Heart left ventricle (tissue), 16 donors: ENCODE measurements at regions not wholly inside any gene's neighbourhood (a gene's known extent, or its start where the extent isn't known, plus 50 kb on each side); places are given as distances from the start of the nearest gene placed in this dataset.
A peak's percentile ranks its signal among the peaks of the same experiment; 100 is the strongest.

ENCODE experiments used
- ATAC-seq, 4 donors: fragments of 200-7000 bp; cut with Tn5 transposase; one replicate each; pipeline ENCODE4 v1.9.1; 2020 to 2022; ENCODE audit warnings: moderate library complexity in 4 of 4, mild to moderate bottlenecking in 3 of 4, moderate number of reproducible peaks in 1 of 4
- DNase-seq, 5 donors: peaks; one replicate each; pipeline ENCODE4 v3.0.0-alpha.2; 2020
- H3K27ac ChIP-seq, 12 donors: fragments of 200-600 bp; sonication (generic) in 4 of 12; one replicate each; pipeline versions ENCODE4 v1.5.0 to v1.8.0; 2016 to 2022; ENCODE audit warnings: mild to moderate bottlenecking in 2 of 12
- H3K27me3 ChIP-seq, 9 donors: fragments of 200-600 bp; sonication (generic) in 2 of 9; one replicate each; pipeline versions ENCODE4 v1.5.1 to v1.8.0; 2016 to 2022; ENCODE audit warnings: mild to moderate bottlenecking in 3 of 9
- H3K36me3 ChIP-seq, 9 donors: fragments of 200-600 bp; sonication (generic) in 2 of 9; one replicate each; pipeline versions ENCODE4 v1.5.0 to v1.8.0; 2018 to 2022; ENCODE audit warnings: mild to moderate bottlenecking in 2 of 9
- H3K4me1 ChIP-seq, 12 donors: fragments of 200-600 bp; sonication (generic) in 4 of 12; one replicate each; pipeline versions ENCODE4 v1.5.0 to v1.8.0; 2016 to 2022; ENCODE audit warnings: mild to moderate bottlenecking in 3 of 12
- H3K4me3 ChIP-seq, 12 donors: fragments of 200-600 bp; sonication (generic) in 4 of 12; one replicate each; pipeline versions ENCODE4 v1.5.0 to v1.8.0; 2017 to 2022; ENCODE audit warnings: mild to moderate bottlenecking in 9 of 12, moderate library complexity in 4 of 12
- H3K9me3 ChIP-seq, 12 donors: fragments of 200-600 bp; sonication (generic) in 4 of 12; one replicate each; pipeline versions ENCODE4 v1.5.0 to v1.8.0; 2016 to 2022; ENCODE audit warnings: mild to moderate bottlenecking in 1 of 12
- POLR2A ChIP-seq, 2 donors: fragments of 450-650 bp; IDR thresholded peaks; one replicate each; pipeline ENCODE4 v1.6.1; 2017; ENCODE audit warnings: antibody characterized with exemption in 2 of 2, mild to moderate bottlenecking in 2 of 2, moderate library complexity in 2 of 2
- WGBS, 4 donors: extraction: QIAGEN DNeasy Blood & Tissue Kit in 2 of 4; methylation state at CpG; one replicate each; pipeline versions ENCODE4 v1.1.5 to v1.1.7; 2013 to 2018; 5-methylcytosine and 5-hydroxymethylcytosine counted together
- intact Hi-C, 10 donors: fragments of 100-400 bp; cut with DNase I; formaldehyde crosslinking; loops; one replicate each; pipeline versions ENCODE4 v1.11.1 to v1.14.2; 2022
- TF ChIP-seq, protein P1 (sequence below), 12 donors: fragments of 200-600 bp; sonication (generic) in 4 of 12; IDR thresholded peaks; one replicate each; pipeline versions ENCODE4 v1.5.0 to v1.8.0; 2018 to 2022; ENCODE audit warnings: antibody characterized with exemption in 12 of 12, mild to moderate bottlenecking in 5 of 12
- donor health status: ischemic (EF 13 %, LVEDD 7.1; RV severe dilation, severe dysfunction).
- donor health status: healthy with polysubstance abuse.
- donor health status: DM: no; HTN: yes; CAD: no.
- donor health status: DM: no; HTN: no; CAD: no.
- donor health status: ischemic (EF 25% LVEDD 6.9; RV normal size, moderate dysfunction).
- donor health status: ischemic (EF 25% LVEDD 5.7; RV mildly dilated, moderate dysfunction).
- donor health status: healthy.
- donor health status: DM: yes; HTN: yes; CAD: no.
- donor health status: ischemic (EF 35%, LVEDD 5.7; RV mildly dilated, moderate dysfunction).
- donor health status: nonischemic (EF 11% LVEDD 7.7; RV severe dilation, severe dysfunction).
- donor health status: DM: yes; HTN: yes; CAD: no.
- donor health status: PGD.
- donor health status: ischemic (EF 29% LVEDD 5.4; RV normal size, mild dysfunction).
- donor health status: nonischemic (EF 23%, LVEDD 6.1; RV moderate dilation, normal function).

DNA sequence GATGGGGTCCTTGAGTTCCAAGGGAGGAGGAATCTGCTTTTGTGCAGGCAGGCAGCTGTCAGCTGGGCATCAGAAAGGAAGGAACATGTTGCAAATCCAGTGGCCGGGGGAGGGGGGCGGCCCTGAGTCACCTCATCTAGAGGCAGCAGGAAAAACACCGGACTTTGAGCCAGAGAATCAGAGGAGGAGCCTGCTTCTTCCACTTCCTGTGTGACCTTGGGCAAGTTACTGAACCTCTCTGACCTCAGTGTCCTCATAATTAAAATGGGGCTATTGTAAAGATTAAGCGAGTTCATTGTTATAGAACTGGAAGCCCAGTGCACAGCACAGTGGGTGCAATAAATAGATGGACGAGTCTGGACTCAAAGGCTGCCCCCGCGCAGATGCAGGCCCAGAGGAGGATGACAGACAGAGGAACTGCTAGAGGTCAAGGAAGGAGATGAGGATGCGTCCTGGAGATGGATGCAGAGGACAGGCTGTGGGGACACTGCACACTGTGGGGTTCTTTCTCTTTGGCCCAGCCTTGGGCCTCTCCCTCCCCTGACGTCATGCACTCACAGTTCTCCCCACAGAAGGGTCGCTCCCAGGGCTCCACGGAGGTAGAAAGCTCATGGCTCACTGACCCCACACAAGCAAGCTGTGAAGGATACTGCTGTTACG, 714.3 kb downstream of the MATN1 start:
- ATAC-seq (no peak), DNase-seq (no peak)
- peaks cover 0 to 7% (median 0%) of the 10 kb centered on the region in 12 donors for H3K4me1 ChIP-seq
- H3K27me3 ChIP-seq: no peaks in the 10 kb centered on the region
- H3K9me3 ChIP-seq: no peaks in the 10 kb centered on the region
- intact Hi-C loops: no loop called here
- no peak overlapping the region for H3K4me3 ChIP-seq
- H3K36me3 ChIP-seq: no peaks in the 10 kb centered on the region
- no peak overlapping the region for H3K27ac ChIP-seq
- TF ChIP-seq, protein P1, sequence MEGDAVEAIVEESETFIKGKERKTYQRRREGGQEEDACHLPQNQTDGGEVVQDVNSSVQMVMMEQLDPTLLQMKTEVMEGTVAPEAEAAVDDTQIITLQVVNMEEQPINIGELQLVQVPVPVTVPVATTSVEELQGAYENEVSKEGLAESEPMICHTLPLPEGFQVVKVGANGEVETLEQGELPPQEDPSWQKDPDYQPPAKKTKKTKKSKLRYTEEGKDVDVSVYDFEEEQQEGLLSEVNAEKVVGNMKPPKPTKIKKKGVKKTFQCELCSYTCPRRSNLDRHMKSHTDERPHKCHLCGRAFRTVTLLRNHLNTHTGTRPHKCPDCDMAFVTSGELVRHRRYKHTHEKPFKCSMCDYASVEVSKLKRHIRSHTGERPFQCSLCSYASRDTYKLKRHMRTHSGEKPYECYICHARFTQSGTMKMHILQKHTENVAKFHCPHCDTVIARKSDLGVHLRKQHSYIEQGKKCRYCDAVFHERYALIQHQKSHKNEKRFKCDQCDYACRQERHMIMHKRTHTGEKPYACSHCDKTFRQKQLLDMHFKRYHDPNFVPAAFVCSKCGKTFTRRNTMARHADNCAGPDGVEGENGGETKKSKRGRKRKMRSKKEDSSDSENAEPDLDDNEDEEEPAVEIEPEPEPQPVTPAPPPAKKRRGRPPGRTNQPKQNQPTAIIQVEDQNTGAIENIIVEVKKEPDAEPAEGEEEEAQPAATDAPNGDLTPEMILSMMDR (IDR thresholded peaks at IDR 0.05): no peak
- 70 to 76% (median 73%) methylated on average over 9 to 12 of the region's 12 CpGs for WGBS, 4 donors

DNA sequence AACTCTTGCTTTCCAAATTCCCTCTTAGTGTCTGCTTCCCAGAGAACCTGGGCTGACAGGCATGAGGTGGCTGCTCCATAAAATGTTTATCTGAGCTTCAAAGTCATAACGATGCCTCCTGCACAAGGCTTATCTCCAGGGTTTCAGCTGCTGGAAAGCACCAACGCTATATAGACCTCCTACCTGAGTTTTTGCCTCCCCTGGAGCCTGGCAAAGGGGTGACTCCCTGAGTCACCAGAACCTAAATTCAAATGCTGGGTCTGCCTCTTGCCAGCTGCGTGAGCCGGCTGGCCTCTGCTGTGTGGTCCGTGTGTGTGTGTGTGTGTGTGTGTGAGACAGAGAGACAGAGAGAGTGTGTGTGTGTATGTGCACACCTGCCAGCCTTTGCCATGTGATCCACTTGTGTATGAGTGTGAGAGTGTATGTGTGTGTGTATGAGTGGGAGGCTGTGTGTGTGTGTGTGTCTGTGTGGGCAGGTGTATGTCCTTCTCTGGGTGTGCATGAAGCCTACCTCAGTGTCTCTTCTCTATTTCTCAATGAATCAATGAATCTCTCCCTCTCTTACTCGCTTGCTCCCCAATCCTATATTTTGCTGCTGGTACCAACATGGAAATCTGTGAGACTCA, 714.9 kb downstream of the MATN1 start:
- 40 to 60% (median 47%) methylated on average over 6 of the region's 6 CpGs for WGBS, 4 donors

DNA sequence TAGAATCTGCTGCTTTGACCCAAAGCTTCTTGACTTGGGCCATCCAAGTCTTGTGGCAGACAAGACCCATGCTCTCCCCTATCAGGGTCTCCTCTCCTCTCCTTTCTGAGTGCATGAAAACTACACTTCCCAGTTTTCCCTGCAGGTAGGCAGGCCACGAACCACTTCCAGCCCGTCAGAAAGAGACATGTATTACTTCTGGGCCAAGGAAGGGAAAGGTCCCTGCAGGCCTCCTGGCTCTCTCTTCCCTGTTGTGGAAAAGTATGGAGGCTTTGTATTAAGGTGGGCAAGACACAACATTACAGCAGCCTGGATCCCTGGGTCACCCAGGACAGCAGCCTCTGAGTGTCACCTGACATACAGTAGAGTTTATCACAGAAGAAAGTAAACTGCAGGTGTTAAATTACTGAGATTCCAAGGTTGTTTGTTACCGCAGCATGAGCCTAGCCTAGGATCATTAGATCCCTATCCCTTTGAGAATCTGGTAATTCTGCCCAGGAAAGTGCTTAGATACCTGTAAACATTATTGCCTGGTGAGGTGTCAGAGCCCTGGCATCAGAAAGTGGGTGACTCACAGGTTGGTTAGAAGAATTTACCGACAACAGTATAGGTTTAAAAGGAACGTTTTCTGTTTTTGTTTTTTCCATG, 717.3 kb downstream of the MATN1 start:
- Histone ChIP-seq H3K4me3 (no peak overlapping the region), H3K9me3 (no peaks in the 10 kb centered on the region), H3K27ac (no peak overlapping the region), H3K4me1 (no peaks in the 10 kb centered on the region), H3K27me3 (no peaks in the 10 kb centered on the region), H3K36me3 (no peaks in the 10 kb centered on the region)
- TF ChIP-seq, protein P1 (IDR thresholded peaks at IDR 0.05): no peak
- no peak for DNase-seq
- no peak for ATAC-seq
- intact Hi-C loops: no loop called here
- 42 to 49% (median 46%) methylated on average over 5 of the region's 5 CpGs for WGBS, 4 donors

More for the DNA sequence above, 714.9 kb downstream of the MATN1 start:
- H3K4me1 ChIP-seq: peaks cover 0 to 7% (median 0%) of the 10 kb centered on the region in 12 donors
- DNase-seq: no peak
- no peak for ATAC-seq
- no peaks in the 10 kb centered on the region for H3K36me3 ChIP-seq
- intact Hi-C loops: no loop called here
- no peaks in the 10 kb centered on the region for H3K9me3 ChIP-seq
- TF ChIP-seq, protein P1 (IDR thresholded peaks at IDR 0.05): no peak
- no peak for TF ChIP-seq POLR2A (IDR thresholded peaks at IDR 0.05)
- H3K4me3 ChIP-seq: no peak overlapping the region
- H3K27ac ChIP-seq: no peak overlapping the region
- no peaks in the 10 kb centered on the region for H3K27me3 ChIP-seq

DNA sequence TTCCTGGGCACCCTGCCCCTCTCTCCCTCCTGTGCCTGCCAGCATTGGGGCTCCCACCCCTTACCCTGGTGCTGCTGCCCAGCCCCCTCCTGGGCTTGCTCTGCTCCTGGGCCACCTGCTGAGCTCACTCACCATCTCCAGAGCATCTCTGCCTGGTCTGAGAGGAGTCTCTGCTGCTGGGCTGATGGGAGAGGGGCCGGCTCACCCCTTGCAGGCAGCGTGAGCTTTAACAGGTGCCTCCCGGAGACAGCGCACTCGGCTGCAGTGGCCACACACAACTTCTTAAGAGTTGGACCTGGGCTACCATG, 721.7 kb downstream of the MATN1 start:
- DNase-seq (no peak), ATAC-seq (peak in 1 of 4 donors; percentile 13)
- WGBS, 4 donors: 55 to 73% (median 61%) methylated on average over 5 of the region's 5 CpGs
- H3K27ac ChIP-seq: no peak overlapping the region
- TF ChIP-seq, protein P1 (IDR thresholded peaks at IDR 0.05): no peak
- no peak for TF ChIP-seq POLR2A (IDR thresholded peaks at IDR 0.05)
- no peaks in the 10 kb centered on the region for H3K4me1 ChIP-seq
- intact Hi-C loops: no loop called here
- H3K4me3 ChIP-seq: no peak overlapping the region
- H3K36me3 ChIP-seq: no peaks in the 10 kb centered on the region
- H3K9me3 ChIP-seq: no peaks in the 10 kb centered on the region
- H3K27me3 ChIP-seq: peaks cover 0 to 7% (median 0%) of the 10 kb centered on the region in 9 donors
